ENCODE measurements at regions not wholly inside any gene's neighbourhood (a gene's known extent, or its start where the extent isn't known, plus 50 kb on each side); places are given as distances from the start of the nearest gene placed in this dataset.

GRCh38 chr1:22386774-22387173 lies 64.9 kb upstream of the ZBTB40 start:
- no peak overlapping the region for H3K4me3 ChIP-seq (replicated peaks; ENCODE audit: low read depth, low read length)
- no peak for TF ChIP-seq CTCF (IDR thresholded peaks at IDR 0.05; ENCODE audit: low read length, missing control alignments)
- DNase-seq (ENCODE audit: low read depth) = no peak

- DNase-seq (ENCODE audit: low read depth) = peak; percentile 11
- TF ChIP-seq CTCF (IDR thresholded peaks at IDR 0.05; ENCODE audit: low read length, missing control alignments) = no peak
Observed at GRCh38 chr1:22387919-22388580, 63.6 kb upstream of the ZBTB40 start.

GRCh38 chr1:22388671-22389450 lies 62.8 kb upstream of the ZBTB40 start:
- DNase-seq (ENCODE audit: low read depth) = peak; percentile 28

More at GRCh38 chr1:22387919-22388580, 63.6 kb upstream of the ZBTB40 start:
- no peak overlapping the region for H3K4me3 ChIP-seq (replicated peaks; ENCODE audit: low read depth, low read length)

GRCh38 chr1:22393587-22393986 lies 58.1 kb upstream of the ZBTB40 start:
- no peak overlapping the region for H3K4me3 ChIP-seq (replicated peaks; ENCODE audit: low read depth, low read length)
- TF ChIP-seq CTCF (IDR thresholded peaks at IDR 0.05; ENCODE audit: low read length, missing control alignments) = no peak
- DNase-seq (ENCODE audit: low read depth) = no peak

More at GRCh38 chr1:22388671-22389450, 62.8 kb upstream of the ZBTB40 start:
- no peak overlapping the region for H3K4me3 ChIP-seq (replicated peaks; ENCODE audit: low read depth, low read length)
- no peak for TF ChIP-seq CTCF (IDR thresholded peaks at IDR 0.05; ENCODE audit: low read length, missing control alignments)

GRCh38 chr1:22398656-22399420 lies 52.8 kb upstream of the ZBTB40 start:
- DNase-seq (ENCODE audit: low read depth) = no peak
- no peak overlapping the region for H3K4me3 ChIP-seq (replicated peaks; ENCODE audit: low read depth, low read length)
- TF ChIP-seq CTCF (IDR thresholded peaks at IDR 0.05; ENCODE audit: low read length, missing control alignments) = no peak

- H3K4me3 ChIP-seq (replicated peaks; ENCODE audit: low read depth, low read length) = no peak overlapping the region
- no peak for TF ChIP-seq CTCF (IDR thresholded peaks at IDR 0.05; ENCODE audit: low read length, missing control alignments)
- DNase-seq (ENCODE audit: low read depth) = no peak
Observed at GRCh38 chr1:22399421-22400091, 52.1 kb upstream of the ZBTB40 start.
